UCSD-AML1 (cell line): ENCODE measurements at regions not wholly inside any gene's neighbourhood (a gene's known extent, or its start where the extent isn't known, plus 50 kb on each side); places are given as distances from the start of the nearest gene placed in this dataset.

ENCODE experiments used
- DNase-seq: peaks from one replicate; lab custom pipeline; 2025; ENCODE audit not compliant: unreplicated experiment; lab: John Stamatoyannopoulos, UW

DNA sequence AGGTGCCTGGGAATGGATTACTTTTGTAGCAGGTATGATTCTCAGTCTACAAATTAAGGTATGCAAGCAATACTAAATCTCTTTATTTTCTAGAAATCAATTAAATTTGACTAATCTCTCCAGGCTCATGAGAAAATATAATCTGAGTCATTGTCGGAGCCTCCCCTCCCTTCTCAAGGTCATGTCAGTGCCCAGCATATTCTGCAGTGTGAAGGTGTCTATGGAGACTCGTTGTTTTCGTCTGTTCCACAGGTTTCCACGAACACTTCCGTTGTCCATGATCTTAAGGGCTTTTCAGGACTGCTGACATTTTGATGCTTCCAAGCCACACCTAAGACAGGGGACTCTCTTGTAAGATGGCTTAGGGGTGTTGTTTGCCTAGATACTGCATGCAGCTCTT lies 56.6 kb upstream of the SCOC start:
- DNase-seq, result no peak

DNA sequence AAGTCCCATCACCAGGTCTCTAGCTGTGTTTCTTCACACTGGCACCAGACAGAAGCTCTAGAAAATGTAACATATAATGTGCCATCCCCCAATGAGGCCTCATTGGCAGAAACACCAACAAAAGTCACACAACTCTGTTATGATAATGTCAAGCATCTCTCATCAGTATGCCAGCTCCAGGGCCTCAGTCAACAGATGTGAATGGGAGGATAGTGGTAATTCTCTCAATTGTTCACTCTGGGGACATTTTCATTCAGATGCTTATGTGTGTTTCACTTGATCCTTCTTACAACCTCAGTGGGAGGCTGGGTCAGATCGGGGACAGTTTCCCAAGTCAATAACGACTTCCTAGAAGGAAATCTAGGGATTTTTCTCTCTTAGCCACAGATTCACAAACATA lies 57.5 kb upstream of the SCOC start:
- no peak for DNase-seq

DNA sequence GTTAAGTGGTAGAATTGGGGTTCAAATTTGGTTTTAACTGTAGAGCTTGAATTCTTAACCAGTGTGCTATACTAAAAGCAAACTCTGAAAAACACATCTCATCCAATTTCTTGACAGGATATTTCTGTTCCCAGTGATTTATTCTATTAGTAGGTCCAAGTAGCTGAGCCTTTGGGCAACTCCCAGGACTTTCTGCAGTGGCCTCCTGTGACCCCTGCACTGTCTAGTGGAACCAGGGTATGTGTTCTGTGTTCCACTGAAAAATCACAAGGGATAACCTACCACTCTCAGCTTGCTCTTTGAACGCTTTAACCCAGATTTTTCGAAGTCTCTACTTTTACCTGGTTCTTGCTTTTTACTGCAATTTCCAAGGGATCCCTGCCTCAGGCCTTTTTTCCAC lies 58.0 kb upstream of the SCOC start:
- DNase-seq, result no peak

DNA sequence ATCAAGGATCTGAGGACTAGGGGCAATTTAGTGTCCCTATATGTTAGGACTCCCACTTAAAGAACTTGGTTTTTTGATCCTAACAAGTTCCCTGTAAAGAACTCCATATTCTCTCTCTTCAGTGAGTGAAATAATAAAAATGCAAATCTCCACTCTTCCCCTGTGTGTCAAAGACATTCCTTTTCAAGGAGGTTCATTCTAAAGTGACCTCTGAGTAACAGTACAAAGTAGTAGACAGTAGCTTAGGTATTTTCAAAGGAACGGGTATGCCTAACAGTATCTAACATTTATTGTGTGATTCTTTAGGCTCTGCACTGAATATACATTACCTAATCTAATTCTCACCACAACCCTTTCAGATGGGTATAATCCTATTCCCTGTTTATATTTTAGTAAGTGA lies 58.4 kb upstream of the SCOC start:
- no peak for DNase-seq

DNA sequence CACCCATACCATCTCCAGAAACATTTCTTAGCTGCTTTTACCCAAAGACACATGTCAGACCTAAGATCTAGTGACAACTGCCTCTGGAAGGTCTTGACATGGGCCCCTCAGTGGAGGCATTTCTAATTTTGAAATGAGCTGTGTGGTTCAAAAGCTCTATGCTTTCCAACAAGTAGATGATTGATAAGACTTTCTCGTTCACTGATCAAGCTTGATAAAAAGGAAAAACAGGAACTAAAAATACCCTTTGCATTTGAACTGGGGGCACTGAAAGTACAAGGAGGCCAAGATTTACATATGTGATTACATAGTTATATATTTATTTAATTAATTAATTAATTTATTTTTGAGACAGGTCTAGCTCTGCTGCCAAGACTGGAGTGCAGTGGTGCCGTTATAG lies 61.3 kb upstream of the SCOC start:
- no peak for DNase-seq

DNA sequence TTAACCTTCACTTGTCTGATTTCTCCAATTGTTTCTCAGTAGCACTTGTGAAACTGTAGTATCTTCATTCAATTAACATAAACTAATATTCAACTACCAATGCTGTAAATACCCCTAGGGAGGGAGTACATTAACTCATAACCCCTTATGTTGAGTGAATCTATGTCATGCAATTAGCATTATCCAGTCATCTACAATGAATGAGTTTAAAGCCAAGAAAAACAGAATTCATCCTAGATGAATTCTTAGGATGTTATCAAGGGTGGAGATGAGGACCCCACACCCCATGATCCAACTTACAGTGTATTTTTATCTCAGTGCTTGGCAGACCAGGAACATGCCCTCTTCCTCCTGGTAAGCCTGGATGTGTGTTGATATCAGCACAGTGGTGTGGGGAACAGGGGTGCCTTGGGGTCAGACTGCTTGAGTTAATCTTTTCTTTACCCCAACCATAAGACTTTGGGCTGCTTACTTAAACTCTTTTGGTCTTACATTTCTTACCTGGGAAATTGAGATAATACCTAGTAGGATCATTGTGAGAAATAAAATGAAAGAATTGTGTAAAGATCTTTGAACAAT lies 62.1 kb upstream of the SCOC start:
- DNase-seq, result no peak

DNA sequence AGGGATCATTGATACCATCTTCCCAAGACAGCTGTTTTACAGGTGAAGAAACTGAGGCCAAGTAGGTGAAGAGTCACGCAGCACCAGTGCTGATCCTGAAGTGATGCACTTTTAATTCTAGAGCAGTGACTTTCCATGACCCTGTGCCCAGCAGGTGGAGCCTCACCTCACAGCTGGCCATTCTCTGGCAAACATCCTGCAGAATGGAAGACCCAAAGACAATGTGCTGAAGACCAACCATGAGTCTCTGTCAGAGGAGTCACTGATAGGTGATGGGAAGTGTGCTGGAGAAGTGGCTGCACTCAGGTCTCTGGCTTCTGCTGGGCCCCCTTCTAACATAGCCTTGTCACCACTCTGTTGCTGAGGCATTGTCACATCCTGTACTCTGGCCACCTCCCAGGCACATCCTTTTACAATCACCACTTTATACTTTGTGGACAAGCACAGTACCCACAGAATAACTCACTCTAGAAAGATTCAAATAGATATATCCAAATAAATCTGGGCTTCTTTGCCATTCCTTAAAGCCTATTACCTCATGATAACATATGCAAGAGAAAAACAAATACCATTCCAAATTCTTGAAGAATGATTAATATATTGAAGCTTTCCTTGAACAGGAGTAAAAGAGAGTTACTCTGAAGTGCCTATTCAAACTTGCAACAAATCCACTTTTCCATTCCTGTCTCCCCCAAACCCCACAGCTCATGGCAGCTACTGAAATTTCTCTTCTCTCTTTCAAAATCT lies 64.1 kb upstream of the SCOC start:
- DNase-seq, result no peak

DNA sequence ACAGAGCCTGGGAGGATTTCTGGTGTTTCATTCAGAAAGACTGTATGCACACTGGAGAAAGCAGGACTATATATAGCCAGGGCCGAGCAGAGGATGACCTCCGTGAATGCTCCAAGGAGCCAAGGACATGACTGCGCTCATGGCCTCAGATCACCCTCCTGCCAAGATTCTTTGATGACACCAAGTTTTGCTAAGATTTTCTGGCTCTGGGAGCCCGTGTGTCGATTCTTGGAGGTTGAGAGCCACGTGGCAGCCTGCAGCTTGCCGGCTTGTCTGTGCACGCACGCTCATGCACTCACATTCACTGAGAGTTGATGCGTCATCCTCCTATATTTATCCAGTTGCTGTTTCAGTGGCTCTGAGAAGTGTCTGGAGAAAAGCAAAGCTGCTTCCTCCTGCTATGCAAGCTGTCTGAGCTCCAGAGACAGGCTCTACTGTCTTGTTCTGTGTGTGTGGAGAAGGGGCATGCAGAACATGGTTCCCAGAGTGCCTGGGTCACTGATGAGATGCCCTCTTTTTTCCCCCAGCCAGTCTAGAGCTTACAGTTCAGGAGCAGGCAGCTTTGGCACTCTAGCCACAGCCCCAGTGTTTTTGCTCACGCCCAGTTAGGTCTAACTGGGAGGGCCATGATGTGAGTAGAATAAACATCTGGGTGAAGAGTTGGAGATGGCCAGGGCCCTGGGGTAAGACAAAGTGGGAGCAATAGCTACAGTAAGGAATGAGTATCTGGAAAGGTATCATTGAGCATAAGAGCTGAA lies 64.9 kb upstream of the SCOC start:
- DNase-seq, result no peak

DNA sequence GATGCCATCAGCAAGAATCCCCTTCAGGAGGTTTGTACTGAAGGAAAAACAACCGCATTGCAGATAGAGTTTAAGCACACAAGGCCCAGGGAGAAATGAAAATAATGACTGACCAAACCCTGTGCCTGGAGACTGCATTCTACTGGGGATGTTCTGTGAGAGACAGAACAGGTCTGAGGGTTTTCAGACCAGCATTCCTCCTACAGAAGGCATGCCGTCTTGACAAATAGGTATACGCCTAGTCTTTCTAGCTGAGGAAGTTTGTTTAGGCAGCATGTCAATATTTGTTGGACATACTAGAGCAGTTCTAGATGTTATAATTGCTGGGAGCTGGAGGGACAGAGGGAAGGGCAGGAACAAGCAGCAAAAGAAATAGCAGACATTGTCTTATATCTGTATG lies 68.4 kb upstream of the SCOC start:
- DNase-seq, result no peak

DNA sequence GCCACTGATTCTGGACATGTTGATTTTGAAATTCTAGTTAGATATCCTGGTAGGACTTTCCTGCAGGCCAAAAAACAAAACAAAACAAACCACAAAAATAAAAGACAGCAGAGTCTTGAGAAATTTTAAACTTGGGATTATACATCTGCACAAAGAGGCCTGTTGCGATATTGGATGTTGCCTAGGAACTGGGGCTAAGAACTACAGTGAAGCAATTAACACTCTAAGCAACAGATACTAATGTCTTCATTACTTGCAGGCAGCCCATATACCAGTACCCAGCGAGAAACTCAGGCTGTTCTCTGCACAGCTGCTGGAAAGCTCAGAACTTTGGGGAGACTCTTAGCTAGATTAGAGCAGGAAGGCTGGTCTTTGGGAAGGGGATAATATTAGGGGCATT lies 69.1 kb upstream of the SCOC start:
- DNase-seq, result no peak

DNA sequence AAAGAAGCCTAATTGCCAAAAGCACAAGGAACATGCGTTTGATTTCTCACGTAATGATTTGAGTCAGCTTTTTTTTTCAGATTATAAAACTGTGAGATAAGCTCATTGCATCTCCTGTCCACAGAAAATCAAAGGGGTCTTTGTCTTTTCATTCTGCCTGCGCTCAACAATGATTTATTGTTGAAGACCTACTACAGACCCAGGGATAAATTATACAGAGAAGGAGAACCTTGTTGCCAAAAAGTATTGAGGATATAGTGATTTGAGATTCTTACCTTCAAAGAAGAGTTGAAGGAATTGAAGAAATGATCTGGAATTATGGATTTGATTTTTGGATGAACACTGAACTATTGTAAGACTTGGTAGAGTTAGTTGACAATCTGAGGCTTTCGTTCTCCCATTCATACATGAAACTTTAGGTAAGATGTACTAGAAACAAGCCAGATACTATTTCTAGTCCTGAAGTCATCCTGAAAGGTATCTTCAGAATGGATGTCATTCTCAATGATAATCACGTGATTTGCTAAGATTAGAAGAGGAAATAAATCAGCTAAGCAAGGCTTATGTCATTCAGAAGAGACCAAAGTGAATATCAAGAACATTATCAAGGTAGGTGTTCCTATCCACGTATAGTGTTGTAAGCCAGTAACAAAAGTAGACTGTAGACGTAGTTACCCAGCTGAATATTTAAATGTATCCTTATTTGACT lies 71.1 kb upstream of the SCOC start:
- no peak for DNase-seq

DNA sequence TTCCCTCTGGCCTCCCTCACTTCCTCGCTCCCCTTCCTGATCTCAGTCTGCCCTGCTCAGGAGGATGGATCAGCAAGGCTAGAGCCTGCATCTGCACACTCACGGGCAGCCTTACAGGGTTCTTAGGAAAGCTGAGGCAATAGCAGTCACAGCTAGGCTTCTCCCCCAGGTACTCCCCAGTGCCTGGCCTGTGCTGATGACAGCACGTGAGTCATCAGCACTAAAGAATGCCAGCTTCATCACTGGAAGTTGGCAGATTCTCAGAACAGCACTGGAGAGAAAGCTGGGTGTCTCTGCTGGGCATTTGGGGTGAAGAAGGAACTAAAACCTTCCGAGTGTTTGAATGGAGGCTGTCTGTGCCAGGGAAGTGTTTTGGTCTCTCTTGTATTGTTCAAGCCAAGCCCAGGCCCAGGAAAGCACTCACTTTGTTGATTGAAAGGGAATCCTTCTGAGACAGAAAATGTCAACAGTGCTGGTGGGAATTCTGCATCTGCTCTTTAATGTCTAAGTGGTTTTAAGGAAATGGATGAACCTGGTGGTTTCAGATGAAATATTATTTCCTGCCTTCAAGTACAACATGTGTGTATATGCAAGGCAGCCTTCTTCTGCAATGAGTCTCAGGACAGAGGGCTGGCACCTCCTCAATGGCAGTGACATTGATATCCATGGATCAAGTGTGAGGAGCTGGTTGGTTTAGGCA lies 73.0 kb upstream of the SCOC start:
- DNase-seq, result peak; percentile 12

DNA sequence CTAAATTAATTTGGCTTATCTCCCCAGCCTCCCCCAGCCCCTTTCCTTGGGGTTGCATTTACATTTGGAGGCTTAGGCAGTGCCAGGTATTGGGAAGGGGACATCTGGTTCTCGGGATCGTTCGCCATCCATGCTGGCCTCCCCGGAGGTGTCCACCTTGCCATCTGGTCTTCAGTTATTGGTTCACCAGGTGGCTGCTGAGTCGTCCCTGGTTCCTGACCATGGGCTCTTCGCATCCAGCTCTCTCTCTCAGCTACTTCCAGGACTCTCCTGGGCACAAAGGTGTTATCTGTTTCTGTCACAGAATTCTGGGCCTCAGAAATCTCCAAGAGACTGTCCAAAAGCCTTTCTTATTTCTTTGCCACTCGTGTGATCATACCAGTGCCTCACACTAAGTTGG lies 75.4 kb upstream of the SCOC start:
- no peak for DNase-seq

DNA sequence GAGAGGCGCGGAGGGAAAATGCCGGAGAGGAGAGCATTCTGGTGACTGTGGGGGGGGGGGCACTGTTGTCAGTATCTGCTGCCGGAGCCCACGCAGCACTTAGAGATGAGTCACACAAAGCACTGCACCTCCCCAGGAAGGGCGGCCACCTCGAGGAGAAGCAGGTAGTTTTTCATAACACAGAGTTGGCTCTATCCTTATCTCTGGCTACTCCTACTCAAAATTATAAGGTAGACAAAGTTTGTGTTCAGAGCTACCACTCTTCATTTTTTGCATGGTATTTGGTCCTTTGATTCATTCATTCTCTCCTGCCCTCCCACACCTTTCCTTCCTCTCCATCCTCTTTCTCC lies 76.2 kb upstream of the SCOC start:
- no peak for DNase-seq

DNA sequence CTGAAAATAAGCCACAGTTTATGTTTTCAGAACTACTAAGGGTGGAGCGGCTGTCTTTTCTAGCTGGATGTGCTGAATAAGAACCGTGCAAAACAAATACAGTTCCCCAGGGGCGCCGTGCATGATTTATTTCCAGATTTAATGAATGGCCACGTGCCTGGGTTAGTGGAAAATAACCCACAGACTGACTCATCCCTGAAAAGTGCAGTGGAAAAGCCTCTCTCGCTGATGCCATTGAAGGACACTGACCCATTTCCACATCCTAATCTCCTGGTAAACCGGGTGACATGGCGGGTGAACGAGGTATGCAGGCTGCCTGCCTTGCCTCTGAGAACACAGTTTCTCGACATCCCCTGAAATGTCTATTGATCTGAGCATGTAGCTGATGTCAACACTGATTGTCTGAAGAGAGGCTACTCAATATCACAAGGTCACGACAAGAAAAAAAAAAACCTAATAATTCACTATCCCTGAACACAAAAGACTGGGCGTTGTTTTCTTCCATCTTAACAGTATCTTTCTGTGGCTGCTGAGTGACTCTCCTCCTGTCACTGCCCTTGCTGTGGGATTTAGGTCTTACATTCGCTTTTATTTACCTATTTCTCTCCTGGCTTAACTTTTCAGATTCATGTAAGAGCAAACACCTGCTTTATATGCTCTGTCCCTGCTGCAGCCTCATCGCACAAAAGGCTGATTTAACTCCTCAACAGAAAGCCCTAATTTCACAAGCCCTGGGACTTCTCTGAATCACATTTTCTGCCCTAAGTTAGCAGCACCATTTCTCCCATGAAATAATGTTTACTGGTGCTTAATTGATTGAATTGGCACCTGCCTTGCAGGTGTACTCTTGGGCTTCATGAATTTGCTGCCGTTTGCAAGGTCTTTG lies 76.9 kb upstream of the SCOC start:
- DNase-seq, result no peak

DNA sequence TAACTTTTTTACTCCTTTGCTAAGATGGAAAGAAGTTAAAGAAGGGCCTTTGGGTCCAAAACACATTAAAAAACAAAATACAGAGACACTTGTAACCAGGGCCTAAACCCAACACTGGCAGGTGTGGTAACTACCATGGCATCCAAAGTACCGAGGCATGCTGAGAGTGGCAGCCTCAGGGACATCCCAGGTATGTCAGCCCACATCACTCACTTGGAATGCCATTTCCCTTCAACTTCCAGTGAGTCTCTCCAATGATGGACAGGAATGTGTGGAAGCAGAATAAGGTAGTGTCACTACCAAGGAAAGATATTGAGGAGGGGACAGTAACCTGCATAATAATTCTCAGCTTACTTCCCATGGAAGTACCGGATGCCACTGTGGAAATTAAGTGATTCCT lies 79.5 kb upstream of the SCOC start:
- DNase-seq, result no peak

DNA sequence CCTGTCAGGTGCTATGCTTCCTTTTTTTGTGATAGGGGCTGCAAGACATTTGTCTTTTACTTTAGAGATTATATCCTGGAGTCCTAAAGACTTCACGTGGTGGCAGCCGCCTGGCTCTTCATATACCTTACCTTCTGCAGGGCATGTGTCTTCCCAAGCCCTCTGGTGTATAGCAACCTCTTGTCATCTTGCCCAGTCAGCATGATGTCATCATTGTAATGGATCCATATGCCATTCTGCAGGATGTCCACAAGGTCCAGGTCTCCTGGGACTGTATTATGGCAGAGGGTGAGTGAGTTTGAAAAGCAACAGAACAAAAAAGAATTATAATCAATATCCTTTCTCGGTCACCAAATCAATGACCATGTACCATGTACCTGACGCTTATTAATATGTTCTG lies 82.2 kb upstream of the SCOC start:
- DNase-seq, result no peak

DNA sequence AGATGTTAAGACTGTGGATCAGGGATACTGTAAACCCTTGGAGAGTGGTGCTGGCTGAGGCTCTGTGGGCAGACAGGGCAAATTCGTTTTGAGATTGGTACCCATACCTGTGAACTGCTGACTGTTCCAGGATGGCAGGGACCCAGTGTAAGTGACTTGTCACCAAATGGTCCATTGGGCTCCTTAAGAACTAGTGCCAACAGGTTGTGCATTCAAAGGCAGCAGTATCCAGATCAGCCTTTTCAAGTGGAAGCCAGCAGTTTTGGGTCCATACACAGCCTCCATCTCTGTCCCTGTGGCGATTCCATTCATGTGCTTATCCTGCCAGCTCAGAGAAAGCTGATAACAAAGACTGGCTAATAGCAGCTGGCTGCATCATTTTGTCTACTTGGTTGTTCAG lies 84.0 kb upstream of the SCOC start:
- no peak for DNase-seq

DNA sequence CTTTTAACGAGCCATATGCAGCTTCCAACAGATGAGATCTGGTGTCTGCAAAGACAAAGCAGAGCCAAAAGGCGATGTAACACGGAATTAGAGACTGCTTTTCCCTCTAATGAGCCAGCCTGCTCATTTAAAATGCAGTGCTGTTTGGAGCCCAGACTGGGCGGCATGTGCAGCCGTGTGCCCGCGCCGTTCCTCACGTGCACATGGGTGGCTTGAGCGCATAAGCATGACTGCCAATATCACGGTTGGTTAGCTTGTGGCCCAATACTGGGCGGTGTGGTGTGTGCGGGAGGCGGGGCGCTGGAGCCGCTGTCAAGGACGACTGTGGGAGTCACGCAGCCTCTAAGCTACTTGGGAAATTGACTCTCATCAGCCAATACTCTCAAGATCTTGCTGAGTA lies 87.0 kb upstream of the SCOC start:
- no peak for DNase-seq

DNA sequence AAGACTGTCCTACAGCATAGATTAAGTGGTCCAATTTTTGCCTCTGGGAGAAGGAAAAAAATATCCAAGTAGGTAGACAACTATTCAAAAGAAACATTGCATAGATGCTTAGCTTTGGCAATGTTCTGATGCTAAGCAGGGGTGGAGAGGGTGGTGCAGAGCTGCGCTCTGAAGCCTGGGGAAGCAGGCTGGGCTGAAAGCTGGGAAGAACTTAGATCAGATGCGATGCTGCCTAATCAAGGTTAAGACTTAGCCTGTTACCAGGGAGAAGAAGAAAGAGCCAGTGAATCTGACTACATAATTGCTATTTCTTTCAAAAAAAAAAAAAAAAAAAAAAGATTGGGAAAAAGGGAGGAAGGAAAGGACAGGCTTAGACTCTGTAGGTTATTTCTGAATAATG lies 89.0 kb upstream of the SCOC start:
- no peak for DNase-seq
